Nephron (organoid): ENCODE measurements at regions not wholly inside any gene's neighbourhood (a gene's known extent, or its start where the extent isn't known, plus 50 kb on each side); places are given as distances from the start of the nearest gene placed in this dataset.
"Not testable (repeated sequence)": the region's sequence is repeated elsewhere in the genome, so short reads cannot be mapped to it uniquely, and the experiment has no call there.

Source experiments
- H3K27ac Mint-ChIP-seq, 3 experiments: 2 replicates each; pipeline ENCODE4 v1.8.0; 2020; ENCODE audit warnings: mixed read lengths in 3 of 3, mild to moderate bottlenecking in 2 of 3, moderate library complexity in 1 of 3
- H3K27me3 Mint-ChIP-seq: 2 replicates; pipeline ENCODE4 v1.8.0; 2021; ENCODE audit warnings: low read depth, mild to moderate bottlenecking, moderate library complexity, mixed read lengths
- H3K36me3 Mint-ChIP-seq: 2 replicates; pipeline ENCODE4 v1.8.0; 2020; ENCODE audit warnings: low read depth, mixed read lengths
- H3K4me1 Mint-ChIP-seq: 2 replicates; pipeline ENCODE4 v1.8.0; 2020; ENCODE audit warnings: mixed read lengths
- H3K4me3 Mint-ChIP-seq, 3 experiments: 2 replicates each; pipeline ENCODE4 v1.8.0; 2020; ENCODE audit warnings: mild to moderate bottlenecking in 3 of 3, mixed read lengths in 3 of 3, moderate library complexity in 2 of 3
- H3K9me3 Mint-ChIP-seq: 2 replicates; pipeline ENCODE4 v1.8.0; 2020; ENCODE audit warnings: mixed read lengths
- CTCF ChIP-seq, 3 experiments: fragments of 200-600 bp; sonication (generic); IDR thresholded peaks; one replicate each; pipeline ENCODE4 v1.5.0; 2021; ENCODE audit warnings: antibody characterized with exemption in 3 of 3; ENCODE audit not compliant: unreplicated experiment in 3 of 3

GRCh38 chr3:78257951-78258530 is 1218.1 kb downstream of the ROBO2 start:
- peaks cover 16% of the 10 kb centered on the region for H3K4me1 Mint-ChIP-seq
- TF ChIP-seq CTCF (IDR thresholded peaks at IDR 0.05; ENCODE audit: unreplicated experiment in 3 of 3) = no peak
- H3K4me3 Mint-ChIP-seq = no peak overlapping the region
- no peaks in the 10 kb centered on the region for H3K36me3 Mint-ChIP-seq
- no peak overlapping the region for H3K27ac Mint-ChIP-seq
- peaks cover 3% of the 10 kb centered on the region for H3K9me3 Mint-ChIP-seq
- H3K27me3 Mint-ChIP-seq = no peaks in the 10 kb centered on the region

GRCh38 chr3:78258798-78259197 is 1218.9 kb downstream of the ROBO2 start:
- Mint-ChIP-seq H3K4me1 (peaks cover 16% of the 10 kb centered on the region), H3K4me3 (no peak overlapping the region), H3K9me3 (peaks cover 3% of the 10 kb centered on the region), H3K27ac (peak overlapping the region in 2 of 3 experiments; percentile 6 to 36), H3K27me3 (no peaks in the 10 kb centered on the region), H3K36me3 (no peaks in the 10 kb centered on the region)
- TF ChIP-seq CTCF (IDR thresholded peaks at IDR 0.05; ENCODE audit: unreplicated experiment in 3 of 3) = no peak

GRCh38 chr3:78260388-78260787 is 1220.5 kb downstream of the ROBO2 start:
- Mint-ChIP-seq H3K9me3 (peaks cover 15% of the 10 kb centered on the region), H3K27me3 (no peaks in the 10 kb centered on the region), H3K4me3 (no peak overlapping the region), H3K36me3 (no peaks in the 10 kb centered on the region), H3K4me1 (peaks cover 16% of the 10 kb centered on the region), H3K27ac (no peak overlapping the region)
- TF ChIP-seq CTCF (IDR thresholded peaks at IDR 0.05; ENCODE audit: unreplicated experiment in 3 of 3) = no peak

- peaks cover 36% of the 10 kb centered on the region for H3K9me3 Mint-ChIP-seq
- not testable (repeated sequence) for H3K36me3 Mint-ChIP-seq
These were observed 1226.7 kb downstream of the ROBO2 start for GRCh38 chr3:78266550-78266949.

GRCh38 chr3:78267235-78267634 is 1227.3 kb downstream of the ROBO2 start:
- no peak overlapping the region for H3K4me3 Mint-ChIP-seq
- H3K27me3 Mint-ChIP-seq = no peaks in the 10 kb centered on the region
- peaks cover 36% of the 10 kb centered on the region for H3K9me3 Mint-ChIP-seq
- no peaks in the 10 kb centered on the region for H3K4me1 Mint-ChIP-seq
- no peak overlapping the region for H3K27ac Mint-ChIP-seq
- peaks cover 3% of the 10 kb centered on the region for H3K36me3 Mint-ChIP-seq
- no peak for TF ChIP-seq CTCF (IDR thresholded peaks at IDR 0.05; ENCODE audit: unreplicated experiment in 3 of 3)

More at GRCh38 chr3:78266550-78266949, 1226.7 kb downstream of the ROBO2 start:
- not testable (repeated sequence) for H3K4me1 Mint-ChIP-seq, H3K4me3 Mint-ChIP-seq, H3K27me3 Mint-ChIP-seq
- peak overlapping the region in 2 of 3 experiments; percentile 83 to 93 for H3K27ac Mint-ChIP-seq

- H3K4me1 Mint-ChIP-seq = no peaks in the 10 kb centered on the region
- peaks cover 3% of the 10 kb centered on the region for H3K36me3 Mint-ChIP-seq
- H3K4me3 Mint-ChIP-seq = no peak overlapping the region
- no peak for TF ChIP-seq CTCF (IDR thresholded peaks at IDR 0.05; ENCODE audit: unreplicated experiment in 3 of 3)
- H3K27me3 Mint-ChIP-seq = no peaks in the 10 kb centered on the region
- no peak overlapping the region for H3K27ac Mint-ChIP-seq
- peaks cover 34% of the 10 kb centered on the region for H3K9me3 Mint-ChIP-seq
These were observed 1228.2 kb downstream of the ROBO2 start for GRCh38 chr3:78268087-78268486.
